OCI-LY7 (cell line): ENCODE measurements at regions not wholly inside any gene's neighbourhood (a gene's known extent, or its start where the extent isn't known, plus 50 kb on each side); places are given as distances from the start of the nearest gene placed in this dataset.

Experiments
- BruUV-seq: library from RNA; stranded (reverse); fragments of 400-500 nt; replicated peaks from 2 replicates; lab custom pipeline; 2021; lab: Mats Ljungman, UMichigan
- CTCF ChIA-PET: fragments of 300-600 bp; sonication (Branson Sonifier 250); formaldehyde crosslinking; loops from one replicate; lab custom pipeline; 2022; ENCODE audit warnings: antibody characterized with exemption; ENCODE audit not compliant: unreplicated experiment; lab: Charles Lee
- POLR2A ChIA-PET: fragments of 300-600 bp; sonication (Branson Sonifier 250); formaldehyde crosslinking; loops from one replicate; lab custom pipeline; 2022; ENCODE audit warnings: antibody characterized with exemption; lab: Charles Lee
- DNase-seq: peaks from one replicate; pipeline ENCODE4 v3.0.0-alpha.2; 2015; ENCODE audit warnings: low spot score
- H2AFZ ChIP-seq: fragments of 200-600 bp; sonication (generic), shearing (Covaris generic); 2 replicates; pipeline ENCODE4 v1.6.1; 2014; ENCODE audit warnings: mild to moderate bottlenecking, antibody characterized with exemption, low read length, moderate library complexity
- H3K27ac ChIP-seq: fragments of 200-600 bp; sonication (generic); 2 replicates; pipeline ENCODE4 v1.5.1; 2014; ENCODE audit warnings: mixed run types, low read depth, mild to moderate bottlenecking, moderate library complexity, low read length, inconsistent platforms; ENCODE audit not compliant: poor library complexity, severe bottlenecking
- H3K36me3 ChIP-seq: fragments of 200-600 bp; sonication (generic); 2 replicates; pipeline ENCODE4 v1.6.1; 2014; ENCODE audit warnings: mild to moderate bottlenecking, antibody characterized with exemption, low read length, moderate library complexity, mixed read lengths; ENCODE audit not compliant: insufficient read depth
- H3K4me1 ChIP-seq: fragments of 200-600 bp; sonication (generic); 2 replicates; pipeline ENCODE4 v1.5.1; 2014; ENCODE audit warnings: mild to moderate bottlenecking, low read length; ENCODE audit not compliant: insufficient read depth, poor library complexity, severe bottlenecking
- H3K4me2 ChIP-seq: fragments of 200-600 bp; sonication (generic); 2 replicates; pipeline ENCODE4 v1.6.1; 2014; ENCODE audit warnings: mild to moderate bottlenecking, low read length
- H3K4me3 ChIP-seq: fragments of 200-600 bp; sonication (generic); 2 replicates; pipeline ENCODE4 v1.5.1; 2014; ENCODE audit warnings: mild to moderate bottlenecking, low read depth, low read length; ENCODE audit not compliant: poor library complexity, severe bottlenecking
- H3K79me2 ChIP-seq: fragments of 200-600 bp; sonication (generic); 2 replicates; pipeline ENCODE4 v1.6.1; 2016; ENCODE audit warnings: low read depth, mild to moderate bottlenecking, low read length, moderate library complexity, mixed read lengths; ENCODE audit not compliant: insufficient read depth
- H3K9me2 ChIP-seq: fragments of 200-600 bp; sonication (generic); 2 replicates; pipeline ENCODE4 v1.6.1; 2016; ENCODE audit warnings: mild to moderate bottlenecking, low read length, mixed read lengths; ENCODE audit not compliant: insufficient read depth
- H3K9me3 ChIP-seq: fragments of 200-600 bp; sonication (generic); 2 replicates; pipeline ENCODE4 v1.6.1; 2014; ENCODE audit warnings: mild to moderate bottlenecking, mixed run types, low read length, mixed read lengths
- H4K20me1 ChIP-seq: fragments of 200-600 bp; sonication (generic); 2 replicates; pipeline ENCODE4 v1.6.1; 2014; ENCODE audit warnings: mild to moderate bottlenecking, antibody characterized with exemption, low read length, moderate library complexity, mixed read lengths; ENCODE audit not compliant: insufficient read depth
- CTCF ChIP-seq: fragments of 200-600 bp; sonication (generic); conservative IDR thresholded peaks from 2 replicates; pipeline ENCODE4 v1.5.1; 2014; ENCODE audit warnings: mild to moderate bottlenecking, antibody characterized with exemption, low read length, moderate library complexity, mixed read lengths
- EZH2phosphoT487 ChIP-seq: fragments of 200-600 bp; sonication (generic); IDR thresholded peaks from 2 replicates; pipeline ENCODE4 v1.6.1; 2018; ENCODE audit warnings: low read depth, borderline replicate concordance, mild to moderate bottlenecking, mixed run types, antibody characterized with exemption, low read length, moderate library complexity, mixed read lengths
- intact Hi-C: fragments of 100-400 bp; cut with micrococcal nuclease; formaldehyde crosslinking; loops from one replicate; pipeline ENCODE4 v1.10.0; 2022; ENCODE audit not compliant: unreplicated experiment

GRCh38 chr1:178024504-178024903 lies 54.6 kb upstream of the SEC16B start:
- POLR2A ChIA-PET, result interaction anchor here (0.6 kb wide), 1 partner anchor 1526 kb away, joined by 3 read pairs; no protein-coding TSS in a partner anchor
- no TSS peak for BruUV-seq
- no peaks in the 10 kb centered on the region for H3K36me3 ChIP-seq
- CTCF ChIA-PET, result no interaction called here
- H3K27ac ChIP-seq, result no peak overlapping the region
- no peaks in the 10 kb centered on the region for H3K79me2 ChIP-seq
- no peaks in the 10 kb centered on the region for H4K20me1 ChIP-seq
- H3K9me2 ChIP-seq, result no peaks in the 10 kb centered on the region
- no peak overlapping the region for H2AFZ ChIP-seq
- no peak overlapping the region for H3K4me3 ChIP-seq
- no peak for TF ChIP-seq CTCF
- no peak for TF ChIP-seq EZH2phosphoT487
- H3K4me1 ChIP-seq, result no peaks in the 10 kb centered on the region
- intact Hi-C loops, result no loop called here
- DNase-seq, result no peak
- H3K4me2 ChIP-seq, result no peak overlapping the region
- H3K9me3 ChIP-seq, result no peaks in the 10 kb centered on the region

- Histone ChIP-seq H3K27ac (no peak overlapping the region), H4K20me1 (no peaks in the 10 kb centered on the region), H3K9me2 (no peaks in the 10 kb centered on the region), H3K4me1 (no peaks in the 10 kb centered on the region), H3K4me2 (no peak overlapping the region), H2AFZ (no peak overlapping the region), H3K36me3 (no peaks in the 10 kb centered on the region), H3K9me3 (no peaks in the 10 kb centered on the region), H3K79me2 (no peaks in the 10 kb centered on the region), H3K4me3 (no peak overlapping the region)
- no peak for TF ChIP-seq CTCF
- TF ChIP-seq EZH2phosphoT487, result no peak
- ChIA-PET CTCF (no interaction called here), POLR2A (no interaction called here)
- intact Hi-C loops, result no loop called here
- BruUV-seq, result no TSS peak
- DNase-seq, result no peak
These were observed 55.9 kb upstream of the SEC16B start for GRCh38 chr1:178025613-178026356.

GRCh38 chr1:178028841-178029481 lies 59.1 kb upstream of the SEC16B start:
- Histone ChIP-seq H3K36me3 (no peaks in the 10 kb centered on the region), H4K20me1 (no peaks in the 10 kb centered on the region), H3K4me2 (no peak overlapping the region), H2AFZ (no peak overlapping the region), H3K27ac (no peak overlapping the region), H3K79me2 (no peaks in the 10 kb centered on the region), H3K4me1 (no peaks in the 10 kb centered on the region), H3K9me3 (no peaks in the 10 kb centered on the region), H3K4me3 (no peak overlapping the region), H3K9me2 (no peaks in the 10 kb centered on the region)
- intact Hi-C loops, result no loop called here
- TF ChIP-seq EZH2phosphoT487 (no peak), CTCF (no peak)
- POLR2A ChIA-PET, result interaction anchor here (1.0 kb wide), 1 partner anchor 10 kb away, joined by 4 read pairs; no protein-coding TSS in a partner anchor
- BruUV-seq, result no TSS peak
- no peak for DNase-seq
- CTCF ChIA-PET, result no interaction called here
